GM13977 (cell line): ENCODE measurements at regions not wholly inside any gene's neighbourhood (a gene's known extent, or its start where the extent isn't known, plus 50 kb on each side); places are given as distances from the start of the nearest gene placed in this dataset.

Experiments
- DNase-seq: peaks from one replicate; pipeline ENCODE4 v3.0.0; 2012; ENCODE audit warnings: low spot score
- in situ Hi-C: fragments of 300-500 bp; cut with MboI; formaldehyde crosslinking; loops from one replicate; pipeline ENCODE4 v1.12.0; 2022; ENCODE audit warnings: low sequenced_read_pairs, low pct_unique_long_range_greater_than_20kb, mixed read lengths, inconsistent platforms; ENCODE audit not compliant: unreplicated experiment
- TF ChIP-seq, protein P1 (sequence below): IDR thresholded peaks from 2 replicates; pipeline ENCODE4 v1.5.1; 2012; ENCODE audit warnings: mild to moderate bottlenecking, control low read depth; ENCODE audit not compliant: insufficient read depth; ENCODE audit errors: extremely low read depth, missing control alignments

GRCh38 chr1:30473922-30474817 lies 249.2 kb downstream of the MATN1 start:
- TF ChIP-seq, protein P1, sequence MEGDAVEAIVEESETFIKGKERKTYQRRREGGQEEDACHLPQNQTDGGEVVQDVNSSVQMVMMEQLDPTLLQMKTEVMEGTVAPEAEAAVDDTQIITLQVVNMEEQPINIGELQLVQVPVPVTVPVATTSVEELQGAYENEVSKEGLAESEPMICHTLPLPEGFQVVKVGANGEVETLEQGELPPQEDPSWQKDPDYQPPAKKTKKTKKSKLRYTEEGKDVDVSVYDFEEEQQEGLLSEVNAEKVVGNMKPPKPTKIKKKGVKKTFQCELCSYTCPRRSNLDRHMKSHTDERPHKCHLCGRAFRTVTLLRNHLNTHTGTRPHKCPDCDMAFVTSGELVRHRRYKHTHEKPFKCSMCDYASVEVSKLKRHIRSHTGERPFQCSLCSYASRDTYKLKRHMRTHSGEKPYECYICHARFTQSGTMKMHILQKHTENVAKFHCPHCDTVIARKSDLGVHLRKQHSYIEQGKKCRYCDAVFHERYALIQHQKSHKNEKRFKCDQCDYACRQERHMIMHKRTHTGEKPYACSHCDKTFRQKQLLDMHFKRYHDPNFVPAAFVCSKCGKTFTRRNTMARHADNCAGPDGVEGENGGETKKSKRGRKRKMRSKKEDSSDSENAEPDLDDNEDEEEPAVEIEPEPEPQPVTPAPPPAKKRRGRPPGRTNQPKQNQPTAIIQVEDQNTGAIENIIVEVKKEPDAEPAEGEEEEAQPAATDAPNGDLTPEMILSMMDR, result no peak
- in situ Hi-C loops, result no loop called here
- DNase-seq, result no peak

DNA sequence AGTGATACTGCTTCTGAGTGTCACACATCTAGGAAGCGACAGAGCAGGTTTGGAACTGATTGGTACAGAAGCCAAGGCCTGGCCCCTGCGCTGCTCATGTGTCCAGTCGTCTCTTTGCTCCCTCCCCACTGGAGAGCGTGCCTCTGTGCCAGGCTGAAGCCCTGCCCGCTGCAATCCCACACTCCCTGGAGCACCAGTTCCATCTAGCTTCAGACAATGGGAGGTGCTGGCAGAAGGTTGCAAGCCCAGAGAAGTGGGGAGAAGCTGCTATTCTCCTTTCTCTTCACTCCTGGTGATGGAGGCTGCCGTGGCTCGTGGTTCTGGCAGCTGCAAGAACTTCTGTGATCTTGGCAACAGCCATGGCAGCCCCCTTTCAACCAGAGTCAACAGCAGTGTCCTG lies 250.9 kb downstream of the MATN1 start:
- DNase-seq, result no peak
- TF ChIP-seq, protein P1, result no peak
- in situ Hi-C loops, result no loop called here

DNA sequence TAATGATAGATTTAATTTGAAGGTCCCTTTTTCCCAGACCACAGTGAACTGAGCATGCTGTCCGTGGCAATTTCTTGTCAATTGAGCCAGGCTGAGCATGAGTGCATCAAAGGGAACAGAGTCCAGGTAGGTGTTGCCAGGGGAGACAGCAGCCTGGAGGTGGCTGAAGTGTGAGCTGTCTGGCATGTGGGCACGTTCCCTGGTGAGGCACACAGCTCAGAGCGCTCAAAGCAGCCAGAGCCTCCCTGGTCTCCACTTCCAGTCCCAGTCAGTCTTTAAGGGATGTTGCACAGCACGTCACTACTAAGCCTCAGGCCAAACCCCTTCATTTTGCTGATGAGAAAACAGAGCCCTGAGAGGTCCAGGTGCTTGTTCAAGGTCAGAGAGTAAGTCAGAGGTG lies 251.4 kb downstream of the MATN1 start:
- no peak for DNase-seq
- TF ChIP-seq, protein P1, result no peak
- in situ Hi-C loops, result no loop called here

GRCh38 chr1:30471307-30471706 lies 252.1 kb downstream of the MATN1 start:
- TF ChIP-seq, protein P1, result no peak
- in situ Hi-C loops, result no loop called here
- DNase-seq, result no peak

DNA sequence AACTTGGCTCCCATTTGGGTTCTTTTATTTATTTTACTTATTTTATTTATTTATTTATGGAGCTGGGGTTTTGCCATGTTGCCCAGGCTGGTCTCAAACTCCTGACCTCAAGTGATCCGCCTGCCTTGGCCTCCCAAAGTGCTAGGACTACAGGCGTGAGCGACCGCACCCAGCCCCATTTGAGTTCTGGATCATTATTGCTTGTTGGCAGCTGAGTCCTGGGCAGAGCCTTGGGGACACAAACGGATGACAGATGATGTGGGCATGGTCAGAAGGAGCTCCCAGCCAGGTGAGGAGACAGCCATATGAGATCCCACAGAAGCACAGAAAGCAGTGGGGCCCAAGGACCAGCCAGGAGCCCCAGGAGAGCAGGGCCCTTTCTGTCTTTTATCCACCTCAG lies 254.0 kb downstream of the MATN1 start:
- in situ Hi-C loops, result no loop called here
- no peak for DNase-seq
- TF ChIP-seq, protein P1, result no peak

- DNase-seq, result no peak
- in situ Hi-C loops, result no loop called here
- TF ChIP-seq, protein P1, result no peak
Observed at GRCh38 chr1:30467101-30467500, 256.3 kb downstream of the MATN1 start.

GRCh38 chr1:30466610-30467009 lies 256.8 kb downstream of the MATN1 start:
- TF ChIP-seq, protein P1, result no peak
- in situ Hi-C loops, result no loop called here

More at GRCh38 chr1:30466610-30467009, 256.8 kb downstream of the MATN1 start:
- DNase-seq, result no peak
